OCI-LY1 (cell line): ENCODE measurements at regions not wholly inside any gene's neighbourhood (a gene's known extent, or its start where the extent isn't known, plus 50 kb on each side); places are given as distances from the start of the nearest gene placed in this dataset.
"Not testable (repeated sequence)": the region's sequence is repeated elsewhere in the genome, so short reads cannot be mapped to it uniquely, and the experiment has no call there.

ENCODE experiments used
- H2AFZ ChIP-seq: fragments of 200-600 bp; sonication (generic), shearing (Covaris generic); 2 replicates; pipeline ENCODE4 v1.6.0; 2014; ENCODE audit warnings: antibody characterized with exemption, mild to moderate bottlenecking, low read length
- H3F3A ChIP-seq: fragments of 200-600 bp; sonication (generic), shearing (Covaris generic); 2 replicates; pipeline ENCODE4 v1.6.0; 2014; ENCODE audit warnings: mild to moderate bottlenecking, antibody characterized with exemption, low read length, moderate library complexity; ENCODE audit not compliant: insufficient read depth
- H3K27ac ChIP-seq: fragments of 200-600 bp; sonication (generic); 2 replicates; pipeline ENCODE4 v1.5.1; 2014; ENCODE audit warnings: low read length, mixed run types, mild to moderate bottlenecking, low read depth; ENCODE audit not compliant: poor library complexity, severe bottlenecking
- H3K27me3 ChIP-seq: fragments of 200-600 bp; sonication (generic); 2 replicates; pipeline ENCODE4 v1.6.0; 2014; ENCODE audit warnings: antibody characterized with exemption, mild to moderate bottlenecking, low read length, moderate library complexity; ENCODE audit not compliant: insufficient read depth
- H3K36me3 ChIP-seq: fragments of 200-600 bp; sonication (generic); 2 replicates; pipeline ENCODE4 v1.6.1; 2014; ENCODE audit warnings: mild to moderate bottlenecking, antibody characterized with exemption, low read length, moderate library complexity, mixed read lengths; ENCODE audit not compliant: insufficient read depth
- H3K4me1 ChIP-seq: fragments of 200-600 bp; sonication (generic); 2 replicates; pipeline ENCODE4 v1.5.1; 2014; ENCODE audit warnings: mild to moderate bottlenecking, low read length, moderate library complexity; ENCODE audit not compliant: insufficient read depth, severe bottlenecking
- H3K4me2 ChIP-seq: fragments of 200-600 bp; sonication (generic), shearing (Covaris generic); 2 replicates; pipeline ENCODE4 v1.6.1; 2014; ENCODE audit warnings: low read length
- H3K4me3 ChIP-seq: fragments of 200-600 bp; sonication (generic); 2 replicates; pipeline ENCODE4 v1.5.1; 2014; ENCODE audit warnings: low read length, low read depth, mild to moderate bottlenecking, mixed read lengths; ENCODE audit not compliant: poor library complexity, severe bottlenecking
- H3K79me2 ChIP-seq: fragments of 200-600 bp; shearing (Covaris generic); 2 replicates; pipeline ENCODE4 v1.6.1; 2016; ENCODE audit warnings: mixed run types, low read length, mixed read lengths; ENCODE audit not compliant: insufficient read depth
- H3K9ac ChIP-seq: fragments of 200-600 bp; sonication (generic), shearing (Covaris generic); 2 replicates; pipeline ENCODE4 v1.6.1; 2014; ENCODE audit warnings: mild to moderate bottlenecking, low read length, mixed read lengths
- H3K9me2 ChIP-seq: fragments of 200-600 bp; sonication (generic), shearing (Covaris generic); 2 replicates; pipeline ENCODE4 v1.6.1; 2014; ENCODE audit warnings: low read depth, mild to moderate bottlenecking, low read length, mixed read lengths
- H3K9me3 ChIP-seq: fragments of 200-600 bp; shearing (Covaris generic); 2 replicates; pipeline ENCODE4 v1.6.1; 2014; ENCODE audit warnings: low read length, mixed read lengths
- H4K20me1 ChIP-seq: fragments of 200-600 bp; sonication (generic), shearing (Covaris generic); 2 replicates; pipeline ENCODE4 v1.6.0; 2016; ENCODE audit warnings: mild to moderate bottlenecking, low read length; ENCODE audit not compliant: insufficient read depth
- EZH2 ChIP-seq: fragments of 200-600 bp; sonication (generic), shearing (Covaris generic); IDR thresholded peaks from 2 replicates; pipeline ENCODE4 v1.8.0; 2017; ENCODE audit warnings: borderline replicate concordance, mixed run types, mild to moderate bottlenecking, antibody characterized with exemption, low read length, moderate library complexity, mixed read lengths
- TF ChIP-seq, protein P1 (sequence below): fragments of 200-600 bp; sonication (generic), shearing (Covaris generic); IDR thresholded peaks from 2 replicates; pipeline ENCODE4 v1.5.1; 2017; ENCODE audit warnings: mild to moderate bottlenecking, antibody characterized with exemption, low read length, moderate library complexity, mixed read lengths

DNA sequence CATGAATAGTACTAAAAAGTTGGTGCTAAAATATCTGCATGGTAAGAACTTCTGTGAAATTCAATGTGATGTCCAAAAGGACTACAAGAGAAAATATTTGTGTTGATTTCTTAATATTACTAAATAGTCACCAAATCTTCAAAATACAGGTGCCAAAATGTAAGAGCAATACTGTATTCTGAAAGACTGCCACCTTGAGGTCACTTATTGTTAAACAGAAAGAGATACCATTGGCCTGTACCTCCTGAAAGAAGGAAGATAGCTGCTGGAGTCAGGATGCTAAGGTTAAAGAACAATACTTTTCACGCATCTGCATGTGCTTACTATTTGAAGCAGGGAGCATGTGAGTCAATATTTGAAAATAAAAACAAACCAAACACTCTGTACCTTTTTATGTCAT, 72.0 kb upstream of the LSAMP start:
- Histone ChIP-seq H3K36me3 (no peaks in the 10 kb centered on the region), H3F3A (no peaks in the 10 kb centered on the region), H3K9me3 (no peaks in the 10 kb centered on the region), H3K27me3 (no peaks in the 10 kb centered on the region), H2AFZ (no peak overlapping the region), H3K9me2 (no peaks in the 10 kb centered on the region), H4K20me1 (no peaks in the 10 kb centered on the region), H3K9ac (no peak overlapping the region), H3K27ac (no peak overlapping the region), H3K4me2 (no peak overlapping the region), H3K4me1 (no peaks in the 10 kb centered on the region), H3K4me3 (no peak overlapping the region), H3K79me2 (no peaks in the 10 kb centered on the region)
- no peak for TF ChIP-seq EZH2
- TF ChIP-seq, protein P1, sequence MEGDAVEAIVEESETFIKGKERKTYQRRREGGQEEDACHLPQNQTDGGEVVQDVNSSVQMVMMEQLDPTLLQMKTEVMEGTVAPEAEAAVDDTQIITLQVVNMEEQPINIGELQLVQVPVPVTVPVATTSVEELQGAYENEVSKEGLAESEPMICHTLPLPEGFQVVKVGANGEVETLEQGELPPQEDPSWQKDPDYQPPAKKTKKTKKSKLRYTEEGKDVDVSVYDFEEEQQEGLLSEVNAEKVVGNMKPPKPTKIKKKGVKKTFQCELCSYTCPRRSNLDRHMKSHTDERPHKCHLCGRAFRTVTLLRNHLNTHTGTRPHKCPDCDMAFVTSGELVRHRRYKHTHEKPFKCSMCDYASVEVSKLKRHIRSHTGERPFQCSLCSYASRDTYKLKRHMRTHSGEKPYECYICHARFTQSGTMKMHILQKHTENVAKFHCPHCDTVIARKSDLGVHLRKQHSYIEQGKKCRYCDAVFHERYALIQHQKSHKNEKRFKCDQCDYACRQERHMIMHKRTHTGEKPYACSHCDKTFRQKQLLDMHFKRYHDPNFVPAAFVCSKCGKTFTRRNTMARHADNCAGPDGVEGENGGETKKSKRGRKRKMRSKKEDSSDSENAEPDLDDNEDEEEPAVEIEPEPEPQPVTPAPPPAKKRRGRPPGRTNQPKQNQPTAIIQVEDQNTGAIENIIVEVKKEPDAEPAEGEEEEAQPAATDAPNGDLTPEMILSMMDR = peak; percentile 56; the same call in 1 of the 2 replicates

DNA sequence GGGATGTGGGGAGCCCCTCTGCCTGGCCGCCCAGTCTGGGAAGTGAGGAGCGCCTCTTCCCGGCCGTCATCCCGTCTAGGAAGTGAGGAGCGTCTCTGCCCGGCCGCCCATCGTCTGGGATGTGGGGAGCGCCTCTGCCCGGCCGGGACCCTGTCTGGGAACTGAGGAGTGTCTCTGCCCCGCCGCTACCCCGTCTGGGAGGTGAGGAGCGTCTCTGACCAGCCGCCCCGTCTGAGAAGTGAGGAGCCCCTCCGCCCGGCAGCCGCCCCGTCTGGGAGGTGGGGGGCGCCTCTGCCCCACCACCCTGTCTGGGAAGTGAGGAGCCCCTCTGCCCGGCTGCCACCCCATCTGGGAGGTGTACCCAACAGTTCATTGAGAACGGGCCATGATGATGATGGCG, 73.8 kb upstream of the LSAMP start:
- H3K79me2 ChIP-seq, H3K9me2 ChIP-seq, H3K4me1 ChIP-seq, H2AFZ ChIP-seq, H3F3A ChIP-seq, H3K9ac ChIP-seq, H3K27ac ChIP-seq, H3K9me3 ChIP-seq, H3K4me3 ChIP-seq, H3K36me3 ChIP-seq, H3K27me3 ChIP-seq, H3K4me2 ChIP-seq, H4K20me1 ChIP-seq: not testable (repeated sequence)

DNA sequence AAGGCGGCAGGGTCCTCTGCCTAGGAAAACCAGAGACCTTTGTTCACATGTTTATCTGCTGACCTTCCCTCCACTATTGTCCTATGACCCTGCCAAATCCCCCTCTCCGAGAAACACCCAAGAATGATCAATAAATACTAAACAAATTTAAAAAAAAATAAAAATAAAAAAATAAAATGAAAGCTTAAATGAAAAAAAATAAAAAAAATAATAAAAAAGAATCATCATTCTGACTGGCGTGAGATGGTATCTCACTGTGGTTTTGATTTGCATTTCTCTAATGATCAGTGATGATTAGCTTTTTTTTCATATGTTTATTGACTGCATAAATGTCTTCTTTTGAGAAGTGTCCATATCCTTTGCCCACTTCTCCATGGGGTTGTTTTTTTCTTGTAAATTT, 74.5 kb upstream of the LSAMP start:
- not testable (repeated sequence) for H3K4me1 ChIP-seq

DNA sequence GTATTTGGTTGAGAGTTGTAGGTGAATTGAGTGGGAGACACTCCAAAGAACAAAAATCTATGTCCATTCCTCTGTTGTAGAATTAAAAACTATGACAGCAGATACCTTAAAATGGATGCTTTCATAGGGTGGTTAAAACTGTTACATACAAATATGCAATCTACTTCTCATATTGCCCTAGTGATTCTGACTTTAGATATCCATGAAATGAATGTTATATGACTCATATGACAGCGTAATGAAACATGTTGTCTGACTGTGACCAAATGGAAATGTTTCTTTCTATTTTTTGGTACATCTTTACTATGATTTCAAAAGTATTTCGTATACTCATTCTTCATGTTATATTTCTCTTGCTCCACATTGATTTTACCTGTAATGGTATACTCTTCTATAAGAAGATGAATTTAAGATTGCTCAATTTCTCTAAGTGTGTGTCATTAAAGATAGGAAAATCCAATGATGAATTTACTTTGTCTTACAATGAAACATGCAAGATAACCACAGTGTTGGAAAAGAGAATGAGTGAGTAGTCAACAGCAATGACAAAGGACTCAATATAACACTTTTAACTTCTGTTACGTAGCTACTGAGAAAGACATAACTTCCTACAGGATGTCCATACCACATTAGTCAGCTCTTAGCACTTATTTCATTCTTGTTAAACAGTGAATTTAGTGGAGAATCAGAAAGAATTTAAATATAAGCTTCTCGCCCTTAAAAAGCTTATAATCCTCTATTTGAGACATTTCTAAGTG, 79.3 kb upstream of the LSAMP start:
- H3K27me3 ChIP-seq = no peaks in the 10 kb centered on the region
- no peaks in the 10 kb centered on the region for H3K9me2 ChIP-seq
- H3K9ac ChIP-seq = no peak overlapping the region
- H3K4me3 ChIP-seq = no peak overlapping the region
- H2AFZ ChIP-seq = no peak overlapping the region
- no peak overlapping the region for H3K27ac ChIP-seq
- H3K36me3 ChIP-seq = no peaks in the 10 kb centered on the region
- no peaks in the 10 kb centered on the region for H3K4me1 ChIP-seq
- TF ChIP-seq, protein P1 = no peak
- no peak for TF ChIP-seq EZH2
- H3K4me2 ChIP-seq = no peak overlapping the region
- no peaks in the 10 kb centered on the region for H3K9me3 ChIP-seq
- H3F3A ChIP-seq = no peaks in the 10 kb centered on the region
- no peaks in the 10 kb centered on the region for H3K79me2 ChIP-seq
- H4K20me1 ChIP-seq = no peaks in the 10 kb centered on the region

More for the DNA sequence above, 74.5 kb upstream of the LSAMP start:
- not testable (repeated sequence) for H3K4me3 ChIP-seq, H3K27me3 ChIP-seq, H3F3A ChIP-seq, H3K9me2 ChIP-seq, H3K4me2 ChIP-seq, H3K36me3 ChIP-seq, H4K20me1 ChIP-seq, H3K79me2 ChIP-seq, H3K9ac ChIP-seq, H2AFZ ChIP-seq, H3K9me3 ChIP-seq, H3K27ac ChIP-seq
